Astrocyte (in vitro differentiated cells and primary cell): ENCODE measurements at regions not wholly inside any gene's neighbourhood (a gene's known extent, or its start where the extent isn't known, plus 50 kb on each side); places are given as distances from the start of the nearest gene placed in this dataset.

Experiments used
- EZH2 ChIP-seq: IDR thresholded peaks from 2 replicates; pipeline ENCODE4 v1.6.1; 2012; ENCODE audit warnings: mild to moderate bottlenecking, low read length, inconsistent platforms; ENCODE audit not compliant: insufficient read depth
- TF ChIP-seq, protein P1 (sequence below): IDR thresholded peaks from 2 replicates; pipeline ENCODE4 v1.5.1; 2011; ENCODE audit warnings: low read depth, mild to moderate bottlenecking, inconsistent platforms, low read length, moderate library complexity; ENCODE audit not compliant: insufficient read depth

DNA sequence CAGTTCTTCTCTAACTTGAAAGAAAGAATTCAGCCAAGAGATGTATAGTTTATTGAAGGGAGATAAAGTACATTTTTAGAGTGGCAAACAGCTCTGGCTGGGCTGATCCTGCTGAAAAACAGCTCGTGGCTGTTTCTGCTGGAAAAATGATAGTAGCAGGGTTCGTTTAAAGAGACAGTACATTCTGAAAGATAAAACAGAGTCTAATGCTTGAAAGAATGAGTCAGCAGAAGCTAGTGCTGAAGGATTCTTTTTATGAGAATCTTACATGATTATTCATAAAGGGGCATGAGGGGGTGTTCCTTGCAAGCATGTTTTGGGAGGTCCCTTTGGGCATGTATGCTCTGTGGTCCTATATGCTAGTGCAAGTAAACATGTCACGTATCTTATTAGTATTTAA lies 790.0 kb downstream of the PCDH18 start:
- TF ChIP-seq, protein P1, sequence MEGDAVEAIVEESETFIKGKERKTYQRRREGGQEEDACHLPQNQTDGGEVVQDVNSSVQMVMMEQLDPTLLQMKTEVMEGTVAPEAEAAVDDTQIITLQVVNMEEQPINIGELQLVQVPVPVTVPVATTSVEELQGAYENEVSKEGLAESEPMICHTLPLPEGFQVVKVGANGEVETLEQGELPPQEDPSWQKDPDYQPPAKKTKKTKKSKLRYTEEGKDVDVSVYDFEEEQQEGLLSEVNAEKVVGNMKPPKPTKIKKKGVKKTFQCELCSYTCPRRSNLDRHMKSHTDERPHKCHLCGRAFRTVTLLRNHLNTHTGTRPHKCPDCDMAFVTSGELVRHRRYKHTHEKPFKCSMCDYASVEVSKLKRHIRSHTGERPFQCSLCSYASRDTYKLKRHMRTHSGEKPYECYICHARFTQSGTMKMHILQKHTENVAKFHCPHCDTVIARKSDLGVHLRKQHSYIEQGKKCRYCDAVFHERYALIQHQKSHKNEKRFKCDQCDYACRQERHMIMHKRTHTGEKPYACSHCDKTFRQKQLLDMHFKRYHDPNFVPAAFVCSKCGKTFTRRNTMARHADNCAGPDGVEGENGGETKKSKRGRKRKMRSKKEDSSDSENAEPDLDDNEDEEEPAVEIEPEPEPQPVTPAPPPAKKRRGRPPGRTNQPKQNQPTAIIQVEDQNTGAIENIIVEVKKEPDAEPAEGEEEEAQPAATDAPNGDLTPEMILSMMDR = no peak
- no peak for TF ChIP-seq EZH2
